ENCODE measurements at regions not wholly inside any gene's neighbourhood (a gene's known extent, or its start where the extent isn't known, plus 50 kb on each side); places are given as distances from the start of the nearest gene placed in this dataset.

DNA sequence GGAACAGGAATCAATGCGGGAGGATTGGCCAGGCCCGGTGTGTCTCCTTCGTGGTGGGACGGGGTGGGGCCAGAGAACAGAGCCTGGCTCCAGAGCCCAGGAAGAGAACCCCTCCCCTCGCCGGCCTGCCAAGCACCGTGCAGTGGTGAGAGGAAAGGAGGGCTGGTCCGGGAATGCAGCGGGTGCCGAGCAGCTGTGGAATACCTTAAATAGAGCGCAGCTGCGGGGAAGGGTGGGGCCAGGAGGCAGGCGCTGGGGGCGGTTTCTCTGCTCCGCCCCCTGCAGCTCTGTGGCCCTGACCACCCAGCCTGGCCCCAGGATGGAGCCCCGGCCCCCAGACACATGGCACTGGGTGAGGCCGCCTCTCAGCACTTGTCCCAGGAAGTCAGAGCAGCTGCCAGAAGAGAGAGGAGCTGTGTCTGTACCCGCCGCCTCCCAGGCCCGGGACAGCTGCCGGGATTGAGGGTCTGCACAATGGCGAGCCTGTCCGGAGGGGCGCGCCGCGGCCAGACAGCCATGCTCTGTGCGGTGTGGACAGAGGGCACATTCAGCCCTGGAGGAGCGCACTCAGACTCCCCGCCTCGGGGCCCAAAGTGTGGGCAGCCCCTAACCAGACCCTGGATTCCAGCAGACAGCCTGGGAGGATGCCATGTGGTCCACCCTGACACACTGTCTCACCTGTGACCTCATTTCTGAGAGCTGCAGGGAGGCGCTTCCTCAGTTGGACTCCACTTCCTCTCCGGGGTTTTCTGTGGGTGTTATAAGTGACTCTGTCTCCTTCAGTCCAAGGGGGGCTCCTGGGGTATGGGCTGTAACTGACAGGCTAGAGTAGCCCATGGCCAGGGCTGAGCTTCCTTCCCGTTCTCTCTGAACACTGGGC, 268.8 kb downstream of the SEC14L1 start:
- no peak for DNase-seq (ENCODE audit: extremely low spot score)
- POLR2A ChIA-PET: no interaction called here
- CTCF ChIA-PET: interaction anchor here (0.9 to 3.7 kb wide), 4 partner anchors 9 to 79 kb away, joined by 4 to 18 read pairs (median 6); no protein-coding TSS in a partner anchor
- TF ChIP-seq, protein P1, sequence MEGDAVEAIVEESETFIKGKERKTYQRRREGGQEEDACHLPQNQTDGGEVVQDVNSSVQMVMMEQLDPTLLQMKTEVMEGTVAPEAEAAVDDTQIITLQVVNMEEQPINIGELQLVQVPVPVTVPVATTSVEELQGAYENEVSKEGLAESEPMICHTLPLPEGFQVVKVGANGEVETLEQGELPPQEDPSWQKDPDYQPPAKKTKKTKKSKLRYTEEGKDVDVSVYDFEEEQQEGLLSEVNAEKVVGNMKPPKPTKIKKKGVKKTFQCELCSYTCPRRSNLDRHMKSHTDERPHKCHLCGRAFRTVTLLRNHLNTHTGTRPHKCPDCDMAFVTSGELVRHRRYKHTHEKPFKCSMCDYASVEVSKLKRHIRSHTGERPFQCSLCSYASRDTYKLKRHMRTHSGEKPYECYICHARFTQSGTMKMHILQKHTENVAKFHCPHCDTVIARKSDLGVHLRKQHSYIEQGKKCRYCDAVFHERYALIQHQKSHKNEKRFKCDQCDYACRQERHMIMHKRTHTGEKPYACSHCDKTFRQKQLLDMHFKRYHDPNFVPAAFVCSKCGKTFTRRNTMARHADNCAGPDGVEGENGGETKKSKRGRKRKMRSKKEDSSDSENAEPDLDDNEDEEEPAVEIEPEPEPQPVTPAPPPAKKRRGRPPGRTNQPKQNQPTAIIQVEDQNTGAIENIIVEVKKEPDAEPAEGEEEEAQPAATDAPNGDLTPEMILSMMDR (IDR thresholded peaks at IDR 0.05; ENCODE audit: control extremely low read depth, extremely low read depth, low read depth, missing control alignments): no peak

DNA sequence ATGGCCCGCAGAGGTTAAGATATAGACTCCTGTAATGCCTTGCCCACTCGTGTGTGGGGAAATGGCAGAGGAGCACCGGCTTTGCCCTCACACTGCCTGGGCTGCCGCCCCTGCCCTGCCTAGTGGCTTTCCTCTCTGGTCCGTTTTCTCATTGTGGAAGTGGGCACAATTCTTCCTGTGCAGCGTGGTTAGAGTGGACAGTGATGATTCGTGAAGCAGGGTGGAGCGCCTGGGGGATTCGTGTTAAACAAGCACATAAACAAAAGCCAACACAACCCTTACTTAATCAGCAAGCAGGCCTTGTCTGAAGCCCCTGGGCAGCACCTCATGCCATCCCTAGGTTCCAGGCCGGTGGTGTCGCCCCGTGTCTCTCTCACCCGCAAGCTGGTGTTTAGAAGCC, 269.7 kb downstream of the SEC14L1 start:
- ChIA-PET CTCF (interaction anchor here (1.4 to 3.7 kb wide), 4 partner anchors 10 to 84 kb away, joined by 5 to 18 read pairs (median 6); no protein-coding TSS in a partner anchor), POLR2A (no interaction called here)
- TF ChIP-seq, protein P1 (IDR thresholded peaks at IDR 0.05; ENCODE audit: control extremely low read depth, extremely low read depth, low read depth, missing control alignments): no peak
- no peak for DNase-seq (ENCODE audit: extremely low spot score)

DNA sequence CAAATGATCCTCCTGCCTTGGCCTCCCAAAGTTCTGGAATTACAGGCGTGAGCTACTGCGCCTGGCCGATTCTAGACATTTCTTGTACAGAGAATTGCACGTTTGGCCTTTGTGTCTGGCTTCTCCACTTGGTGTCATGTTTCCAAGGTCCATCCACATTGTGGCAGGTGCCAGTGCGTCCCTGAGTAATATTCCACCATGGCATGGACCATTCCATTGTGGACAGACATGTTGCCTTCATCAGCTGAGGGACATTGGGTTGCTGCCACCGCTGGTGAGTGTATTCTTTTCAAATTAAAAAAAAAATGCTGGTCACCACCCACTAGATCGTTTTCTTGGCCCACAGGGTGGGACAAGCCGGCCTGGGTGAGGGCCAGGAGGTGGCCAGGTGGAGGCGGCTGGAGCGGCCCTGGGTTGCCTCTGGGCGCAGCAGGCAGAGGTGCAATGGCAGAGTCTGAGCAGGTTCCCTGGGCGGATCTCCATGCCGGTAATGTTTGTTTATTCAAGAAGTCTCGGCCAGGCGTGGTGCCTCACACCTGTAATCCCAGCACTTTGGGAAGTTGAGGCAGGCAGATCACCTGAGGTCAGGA, 274.1 kb downstream of the SEC14L1 start:
- TF ChIP-seq, protein P1 (IDR thresholded peaks at IDR 0.05; ENCODE audit: control extremely low read depth, extremely low read depth, low read depth, missing control alignments): no peak
- POLR2A ChIA-PET: no interaction called here
- DNase-seq (ENCODE audit: extremely low spot score): no peak
- CTCF ChIA-PET: interaction anchor here (0.6 to 2.5 kb wide), 6 partner anchors 9 to 15 kb away, joined by 3 to 17 read pairs (median 6); no protein-coding TSS in a partner anchor

DNA sequence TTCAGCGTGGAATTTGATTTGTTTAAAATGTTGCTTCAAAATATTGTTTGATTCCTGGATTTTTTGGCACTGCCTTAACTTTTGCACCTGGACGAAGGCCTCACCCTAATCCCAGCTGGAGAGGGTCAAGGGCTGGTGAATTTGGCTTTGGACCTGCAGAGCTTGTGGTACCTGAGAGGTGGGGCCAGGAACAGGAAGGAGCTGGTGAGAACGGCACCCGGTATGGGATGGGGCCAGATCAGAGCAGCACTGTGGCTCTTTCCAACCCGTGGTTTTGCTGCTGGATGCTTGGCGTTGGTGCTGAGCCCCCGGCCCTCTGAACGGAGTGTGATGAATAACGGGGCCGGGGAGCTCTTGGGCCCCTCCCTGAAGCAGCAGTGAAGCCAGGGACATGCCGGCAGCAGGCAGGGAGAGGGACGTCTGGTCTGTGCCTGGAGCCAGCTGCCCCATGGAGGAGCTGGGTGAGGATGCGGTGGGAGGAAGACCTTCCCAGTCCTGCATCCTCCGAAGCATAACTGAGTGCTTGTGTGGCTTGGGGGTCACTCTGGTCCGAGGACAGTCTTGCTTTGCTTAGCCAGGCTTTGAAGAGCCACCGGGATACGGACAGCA, 275.4 kb downstream of the SEC14L1 start:
- POLR2A ChIA-PET: no interaction called here
- DNase-seq (ENCODE audit: extremely low spot score): no peak
- TF ChIP-seq, protein P1 (IDR thresholded peaks at IDR 0.05; ENCODE audit: control extremely low read depth, extremely low read depth, low read depth, missing control alignments): no peak
- CTCF ChIA-PET: interaction anchor here (0.7 to 2.5 kb wide), 5 partner anchors 10 to 76 kb away, joined by 3 to 17 read pairs (median 5); no protein-coding TSS in a partner anchor

DNA sequence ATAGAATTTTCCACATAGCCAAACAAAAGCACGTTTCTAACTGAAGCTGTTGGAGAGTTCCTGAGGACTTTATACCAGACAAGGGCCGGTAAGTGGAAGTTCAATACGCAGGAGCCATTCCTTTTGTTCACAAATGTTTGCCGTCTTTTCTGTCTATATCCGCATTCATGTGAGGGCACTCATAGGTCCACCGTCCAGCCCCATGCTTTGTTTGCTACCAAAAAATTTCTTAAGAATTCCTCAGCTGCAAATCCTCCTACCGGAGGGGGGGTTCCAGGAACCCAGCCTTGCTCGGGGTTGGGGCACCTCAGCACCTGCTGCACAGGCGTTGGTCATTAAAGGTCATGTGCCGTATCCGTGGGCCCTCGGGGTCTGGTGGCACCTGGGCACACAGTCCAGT, 276.8 kb downstream of the SEC14L1 start:
- ChIA-PET POLR2A (no interaction called here), CTCF (interaction anchor here (1.0 to 1.9 kb wide), 2 partner anchors 12 kb away, joined by 6 to 9 read pairs; no protein-coding TSS in a partner anchor)

DNA sequence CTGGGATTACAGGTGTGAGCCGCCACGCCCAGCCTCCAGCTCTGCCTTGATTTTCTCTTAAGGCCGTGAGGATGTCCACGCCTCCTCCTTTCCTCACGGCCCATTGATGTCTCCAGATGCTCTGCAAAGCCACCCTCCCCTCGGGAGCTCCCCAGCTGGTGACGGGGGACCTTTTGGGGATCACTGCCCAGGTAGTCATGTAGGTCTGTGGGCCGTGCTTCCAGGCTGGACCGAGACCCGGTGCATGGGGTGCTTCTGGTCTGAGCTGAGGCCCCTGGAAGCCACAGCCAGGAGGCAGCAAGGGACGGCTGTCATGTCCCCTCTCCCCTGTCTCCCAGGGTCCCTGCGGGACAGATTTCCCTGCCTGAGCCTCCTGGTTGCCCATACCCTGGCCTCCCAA, 277.8 kb downstream of the SEC14L1 start:
- DNase-seq (ENCODE audit: extremely low spot score): no peak
- TF ChIP-seq, protein P1 (IDR thresholded peaks at IDR 0.05; ENCODE audit: control extremely low read depth, extremely low read depth, low read depth, missing control alignments): no peak
- CTCF ChIA-PET: interaction anchor here (1.0 to 4.4 kb wide), 4 partner anchors 9 to 13 kb away, joined by 4 to 45 read pairs (median 8); no protein-coding TSS in a partner anchor
- POLR2A ChIA-PET: no interaction called here

More for the DNA sequence above, 276.8 kb downstream of the SEC14L1 start:
- TF ChIP-seq, protein P1 (IDR thresholded peaks at IDR 0.05; ENCODE audit: control extremely low read depth, extremely low read depth, low read depth, missing control alignments): no peak
- DNase-seq (ENCODE audit: extremely low spot score): no peak
